ENCODE measurements at regions not wholly inside any gene's neighbourhood (a gene's known extent, or its start where the extent isn't known, plus 50 kb on each side); places are given as distances from the start of the nearest gene placed in this dataset.

- DNase-seq (ENCODE audit: low spot score), result no peak
- no peak for TF ChIP-seq CTCF (IDR thresholded peaks at IDR 0.05; ENCODE audit: extremely low read depth, insufficient read depth, missing control alignments)
- in situ Hi-C loops (cut with MboI; ENCODE audit: low pct_unique_long_range_greater_than_20kb, low sequenced_read_pairs, unreplicated experiment), result no loop called here
These were observed 78.2 kb upstream of the CALM2 start for GRCh38 chr2:47254464-47254863.

GRCh38 chr2:47253447-47253846, 77.1 kb upstream of the CALM2 start:
- no peak for TF ChIP-seq CTCF (IDR thresholded peaks at IDR 0.05; ENCODE audit: extremely low read depth, insufficient read depth, missing control alignments)
- no peak for DNase-seq (ENCODE audit: low spot score)
- in situ Hi-C loops (cut with MboI; ENCODE audit: low pct_unique_long_range_greater_than_20kb, low sequenced_read_pairs, unreplicated experiment), result no loop called here

GRCh38 chr2:47251404-47251675, 75.0 kb upstream of the CALM2 start:
- DNase-seq (ENCODE audit: low spot score), result no peak

GRCh38 chr2:47250586-47251403, 74.5 kb upstream of the CALM2 start:
- in situ Hi-C loops (cut with MboI; ENCODE audit: low pct_unique_long_range_greater_than_20kb, low sequenced_read_pairs, unreplicated experiment), result no loop called here
- no peak for DNase-seq (ENCODE audit: low spot score)
- no peak for TF ChIP-seq CTCF (IDR thresholded peaks at IDR 0.05; ENCODE audit: extremely low read depth, insufficient read depth, missing control alignments)

More at GRCh38 chr2:47251404-47251675, 75.0 kb upstream of the CALM2 start:
- TF ChIP-seq CTCF (IDR thresholded peaks at IDR 0.05; ENCODE audit: extremely low read depth, insufficient read depth, missing control alignments), result no peak
- in situ Hi-C loops (cut with MboI; ENCODE audit: low pct_unique_long_range_greater_than_20kb, low sequenced_read_pairs, unreplicated experiment), result no loop called here

GRCh38 chr2:47249931-47250330, 73.6 kb upstream of the CALM2 start:
- in situ Hi-C loops (cut with MboI; ENCODE audit: low pct_unique_long_range_greater_than_20kb, low sequenced_read_pairs, unreplicated experiment), result no loop called here
- no peak for DNase-seq (ENCODE audit: low spot score)
- TF ChIP-seq CTCF (IDR thresholded peaks at IDR 0.05; ENCODE audit: extremely low read depth, insufficient read depth, missing control alignments), result no peak

- in situ Hi-C loops (cut with MboI; ENCODE audit: low pct_unique_long_range_greater_than_20kb, low sequenced_read_pairs, unreplicated experiment), result no loop called here
- TF ChIP-seq CTCF (IDR thresholded peaks at IDR 0.05; ENCODE audit: extremely low read depth, insufficient read depth, missing control alignments), result no peak
- DNase-seq (ENCODE audit: low spot score), result no peak
These were observed 73.0 kb upstream of the CALM2 start for GRCh38 chr2:47249157-47249900.
